ACC112 (cell line): ENCODE measurements at regions not wholly inside any gene's neighbourhood (a gene's known extent, or its start where the extent isn't known, plus 50 kb on each side); places are given as distances from the start of the nearest gene placed in this dataset.
"Not testable (repeated sequence)": the region's sequence is repeated elsewhere in the genome, so short reads cannot be mapped to it uniquely, and the experiment has no call there.

Experiments
- H2AFZ ChIP-seq: fragments of 200-600 bp; sonication (generic); one replicate; pipeline ENCODE4 v1.6.0; 2017; ENCODE audit warnings: antibody characterized with exemption, low read length; ENCODE audit not compliant: unreplicated experiment
- H3K27ac ChIP-seq: fragments of 200-600 bp; sonication (generic); 2 replicates; pipeline ENCODE4 v1.5.1; 2014; ENCODE audit warnings: low read depth, mild to moderate bottlenecking, antibody characterized with exemption, low read length, moderate library complexity
- H3K27me3 ChIP-seq: fragments of 200-600 bp; sonication (generic); 2 replicates; pipeline ENCODE4 v1.6.1; 2014; ENCODE audit warnings: mild to moderate bottlenecking, antibody characterized with exemption, low read length, moderate library complexity, mixed read lengths; ENCODE audit not compliant: insufficient read depth
- H3K36me3 ChIP-seq: fragments of 200-600 bp; sonication (generic); 2 replicates; pipeline ENCODE4 v1.6.1; 2016; ENCODE audit warnings: mild to moderate bottlenecking, antibody characterized with exemption, low read length, moderate library complexity, mixed read lengths; ENCODE audit not compliant: insufficient read depth
- H3K4me1 ChIP-seq: fragments of 200-600 bp; sonication (generic); one replicate; pipeline ENCODE4 v1.6.1; 2016; ENCODE audit warnings: low read length, mixed read lengths; ENCODE audit not compliant: insufficient read depth, unreplicated experiment, control insufficient read depth
- H3K4me3 ChIP-seq: fragments of 200-600 bp; sonication (generic); 2 replicates; pipeline ENCODE4 v1.5.1; 2014; ENCODE audit warnings: mild to moderate bottlenecking, low read depth, low read length
- H3K79me2 ChIP-seq: fragments of 200-600 bp; sonication (generic); one replicate; pipeline ENCODE4 v1.6.0; 2016; ENCODE audit warnings: low read length; ENCODE audit not compliant: control insufficient read depth, unreplicated experiment, insufficient read depth

GRCh38 chr10:55191236-55191860, 390.3 kb upstream of the PCDH15 start:
- Histone ChIP-seq H2AFZ (no peak overlapping the region), H3K27me3 (no peaks in the 10 kb centered on the region), H3K79me2 (no peaks in the 10 kb centered on the region), H3K4me3 (no peak overlapping the region), H3K27ac (no peak overlapping the region), H3K4me1 (no peaks in the 10 kb centered on the region), H3K36me3 (no peaks in the 10 kb centered on the region)

GRCh38 chr10:55183993-55184392, 383.0 kb upstream of the PCDH15 start:
- H3K36me3 ChIP-seq = no peaks in the 10 kb centered on the region
- H2AFZ ChIP-seq = no peak overlapping the region
- H3K79me2 ChIP-seq = no peaks in the 10 kb centered on the region
- H3K4me3 ChIP-seq = no peak overlapping the region
- H3K27ac ChIP-seq = no peak overlapping the region
- H3K27me3 ChIP-seq = no peaks in the 10 kb centered on the region
- no peaks in the 10 kb centered on the region for H3K4me1 ChIP-seq

- Histone ChIP-seq H3K27me3 (no peaks in the 10 kb centered on the region), H3K27ac (no peak overlapping the region), H3K36me3 (no peaks in the 10 kb centered on the region), H3K79me2 (no peaks in the 10 kb centered on the region), H3K4me3 (no peak overlapping the region), H3K4me1 (no peaks in the 10 kb centered on the region), H2AFZ (no peak overlapping the region)
These were observed 379.3 kb upstream of the PCDH15 start for GRCh38 chr10:55180357-55180756.

GRCh38 chr10:55174419-55174818, 373.4 kb upstream of the PCDH15 start:
- no peaks in the 10 kb centered on the region for H3K4me1 ChIP-seq
- H2AFZ ChIP-seq = no peak overlapping the region
- H3K79me2 ChIP-seq = no peaks in the 10 kb centered on the region
- no peaks in the 10 kb centered on the region for H3K27me3 ChIP-seq
- H3K36me3 ChIP-seq = no peaks in the 10 kb centered on the region
- H3K27ac ChIP-seq = no peak overlapping the region
- no peak overlapping the region for H3K4me3 ChIP-seq

- no peaks in the 10 kb centered on the region for H3K27me3 ChIP-seq
- H3K4me3 ChIP-seq = no peak overlapping the region
- H2AFZ ChIP-seq = no peak overlapping the region
- H3K79me2 ChIP-seq = no peaks in the 10 kb centered on the region
- H3K27ac ChIP-seq = no peak overlapping the region
- no peaks in the 10 kb centered on the region for H3K36me3 ChIP-seq
- H3K4me1 ChIP-seq = no peaks in the 10 kb centered on the region
These were observed 368.5 kb upstream of the PCDH15 start for GRCh38 chr10:55169493-55169892.

DNA sequence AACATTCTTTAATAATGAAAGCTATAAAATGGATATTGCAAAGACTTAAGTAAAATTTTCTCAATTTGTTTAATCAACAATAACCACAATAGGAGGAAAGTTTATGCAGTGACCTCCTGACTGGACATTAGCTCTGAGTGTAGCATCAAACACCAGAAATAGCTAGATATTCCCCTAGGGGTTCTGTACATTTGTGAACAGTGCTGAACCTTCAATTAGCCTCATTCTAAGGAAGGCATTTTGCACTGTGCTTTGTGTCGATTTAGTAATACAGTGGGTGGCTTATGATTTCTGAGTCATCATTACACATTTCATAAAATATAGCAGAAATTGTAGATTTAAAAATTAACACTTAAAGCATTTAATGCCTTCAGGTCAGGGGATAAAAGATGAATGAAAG, 367.3 kb upstream of the PCDH15 start:
- H3K27ac ChIP-seq = no peak overlapping the region
- H3K27me3 ChIP-seq = no peaks in the 10 kb centered on the region
- H3K79me2 ChIP-seq = no peaks in the 10 kb centered on the region
- H3K36me3 ChIP-seq = no peaks in the 10 kb centered on the region
- H3K4me1 ChIP-seq = no peaks in the 10 kb centered on the region
- no peak overlapping the region for H3K4me3 ChIP-seq
- H2AFZ ChIP-seq = no peak overlapping the region

- Histone ChIP-seq H3K4me3 (no peak overlapping the region), H3K27me3 (no peaks in the 10 kb centered on the region), H2AFZ (no peak overlapping the region), H3K36me3 (no peaks in the 10 kb centered on the region), H3K27ac (no peak overlapping the region), H3K79me2 (no peaks in the 10 kb centered on the region), H3K4me1 (no peaks in the 10 kb centered on the region)
These were observed 362.5 kb upstream of the PCDH15 start for GRCh38 chr10:55163388-55163979.

GRCh38 chr10:55162321-55162720, 361.3 kb upstream of the PCDH15 start:
- not testable (repeated sequence) for H3K27me3 ChIP-seq, H3K27ac ChIP-seq, H3K4me1 ChIP-seq, H3K4me3 ChIP-seq, H2AFZ ChIP-seq, H3K36me3 ChIP-seq, H3K79me2 ChIP-seq

DNA sequence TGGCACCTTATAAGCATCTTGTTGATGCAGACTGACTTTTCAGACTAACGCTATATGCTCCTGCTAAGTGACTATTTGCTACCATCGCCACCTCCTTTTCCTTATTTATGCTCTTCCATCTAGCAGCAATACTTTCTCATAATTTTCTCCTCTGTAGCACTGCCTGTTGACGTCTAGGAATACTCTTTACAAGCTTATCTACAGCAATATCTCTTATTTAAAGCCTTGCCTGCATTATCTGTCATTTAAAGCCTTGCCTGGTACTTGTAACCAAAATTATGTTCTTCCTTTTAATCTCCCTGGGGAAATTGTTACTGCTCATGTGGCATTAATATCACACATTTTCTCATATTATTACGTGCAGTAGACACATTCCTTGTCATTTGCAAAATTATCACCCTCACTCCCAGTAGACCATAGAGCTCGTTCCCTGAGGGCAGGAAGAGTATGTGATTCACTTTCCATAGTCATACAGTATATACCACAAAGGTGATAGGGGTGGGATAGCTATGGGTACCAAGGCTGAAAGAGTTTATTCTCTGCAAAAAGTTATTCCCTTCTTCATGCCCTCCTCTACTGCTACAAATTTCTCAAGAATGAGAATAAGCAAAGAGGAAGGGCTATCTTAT, 359.7 kb upstream of the PCDH15 start:
- H3K4me1 ChIP-seq = no peaks in the 10 kb centered on the region
- no peak overlapping the region for H2AFZ ChIP-seq
- H3K27ac ChIP-seq = no peak overlapping the region
- no peaks in the 10 kb centered on the region for H3K27me3 ChIP-seq
- H3K36me3 ChIP-seq = no peaks in the 10 kb centered on the region
- no peak overlapping the region for H3K4me3 ChIP-seq
- H3K79me2 ChIP-seq = no peaks in the 10 kb centered on the region

DNA sequence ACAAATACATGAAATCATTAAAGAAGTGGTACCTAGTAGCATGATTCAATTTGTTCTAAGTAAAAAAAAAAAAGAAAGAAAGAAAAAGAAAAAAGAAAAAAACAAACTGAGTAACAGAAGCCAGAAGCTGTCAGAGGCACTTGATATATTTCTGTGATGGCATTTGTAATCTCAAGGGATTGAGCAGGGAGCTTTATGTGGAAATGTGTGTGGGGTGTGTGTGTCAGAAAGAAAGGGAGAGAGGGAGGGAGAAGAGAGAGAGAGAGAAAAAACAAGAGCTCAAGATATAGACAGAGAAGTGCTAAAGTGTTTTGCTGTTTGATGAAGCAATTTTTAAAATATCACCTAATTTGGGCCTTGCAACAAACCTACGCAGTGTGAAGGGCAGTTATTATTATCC, 357.6 kb upstream of the PCDH15 start:
- Histone ChIP-seq H3K79me2 (no peaks in the 10 kb centered on the region), H2AFZ (no peak overlapping the region), H3K4me1 (no peaks in the 10 kb centered on the region), H3K4me3 (no peak overlapping the region), H3K27ac (no peak overlapping the region), H3K27me3 (no peaks in the 10 kb centered on the region), H3K36me3 (no peaks in the 10 kb centered on the region)

DNA sequence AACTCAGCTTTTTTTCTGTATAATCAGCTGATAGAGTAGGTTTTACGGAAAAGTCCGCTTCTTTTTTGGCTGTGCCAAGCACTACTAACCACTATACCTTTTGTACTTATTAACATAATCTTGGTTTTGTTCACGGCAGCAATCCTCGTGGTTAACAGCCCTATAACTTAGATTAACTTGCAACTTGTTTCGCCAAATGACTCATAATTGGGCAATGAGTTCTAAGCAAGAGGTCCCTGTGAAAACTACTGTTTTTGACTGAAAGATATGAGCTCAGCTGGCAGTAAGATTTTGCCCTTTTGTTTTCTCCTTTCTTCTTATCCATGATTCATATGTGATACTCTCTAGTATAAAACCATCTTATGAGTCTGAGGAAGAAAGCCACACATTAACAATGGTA, 345.0 kb upstream of the PCDH15 start:
- H3K4me3 ChIP-seq = no peak overlapping the region
- H2AFZ ChIP-seq = no peak overlapping the region

More for the DNA sequence above, 345.0 kb upstream of the PCDH15 start:
- Histone ChIP-seq H3K4me1 (no peaks in the 10 kb centered on the region), H3K27me3 (no peaks in the 10 kb centered on the region), H3K36me3 (no peaks in the 10 kb centered on the region), H3K79me2 (no peaks in the 10 kb centered on the region), H3K27ac (no peak overlapping the region)
